Activated T-helper 2 cell treated with anti-CD3 and anti-CD28 coated beads, Interferon-gamma antibody, Interleukin-2, Interleukin-4, amounts not matched to agents 10 μg/mL and 5 μg/mL and 100 μg/mL, durations not matched to agents 14 hours and 24 hours and 36 hours (primary cell): ENCODE measurements at regions not wholly inside any gene's neighbourhood (a gene's known extent, or its start where the extent isn't known, plus 50 kb on each side); places are given as distances from the start of the nearest gene placed in this dataset.

Source experiments
- DNase-seq: peaks from one replicate; pipeline ENCODE4 v3.0.0; 2021; ENCODE audit warnings: low spot score
- H3K27ac Mint-ChIP-seq: one replicate; pipeline ENCODE4 v1.8.0; 2021; ENCODE audit warnings: mixed read lengths
- H3K27me3 Mint-ChIP-seq: one replicate; pipeline ENCODE4 v1.8.0; 2021; ENCODE audit warnings: low read depth, mixed read lengths
- H3K36me3 Mint-ChIP-seq: one replicate; pipeline ENCODE4 v1.8.0; 2021; ENCODE audit warnings: low read depth, mixed read lengths
- H3K4me1 Mint-ChIP-seq: one replicate; pipeline ENCODE4 v1.8.0; 2021; ENCODE audit warnings: low read depth, mixed read lengths
- H3K4me3 Mint-ChIP-seq: one replicate; pipeline ENCODE4 v1.8.0; 2021; ENCODE audit warnings: low read depth, mild to moderate bottlenecking, moderate library complexity, mixed read lengths
- H3K9me3 Mint-ChIP-seq: one replicate; pipeline ENCODE4 v1.8.0; 2021; ENCODE audit warnings: mixed read lengths
- intact Hi-C: fragments of 100-400 bp; cut with micrococcal nuclease; formaldehyde crosslinking; loops from one replicate; pipeline ENCODE4 v1.15.1; 2023

DNA sequence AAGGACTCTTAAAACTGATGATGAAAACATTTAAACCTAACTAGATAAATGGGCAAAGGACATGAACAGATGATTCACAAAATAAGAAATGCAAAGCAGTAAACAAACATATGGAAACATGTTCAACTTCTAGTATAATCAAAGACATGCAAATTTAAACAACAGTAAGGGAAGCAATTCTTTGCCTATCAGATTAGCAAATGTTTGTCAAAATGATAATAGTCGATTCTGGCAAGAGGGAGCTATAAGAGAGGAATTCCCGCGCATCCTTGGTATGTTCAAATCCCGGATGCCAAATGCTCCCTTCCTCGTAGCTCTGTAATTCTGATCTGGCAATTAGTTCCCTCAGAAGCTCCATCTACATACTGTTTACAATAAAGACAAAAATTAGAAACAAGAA, 320.5 kb downstream of the PHKB start:
- Mint-ChIP-seq H3K4me3 (no peak overlapping the region), H3K4me1 (peaks cover 14% of the 10 kb centered on the region), H3K27me3 (no peaks in the 10 kb centered on the region), H3K36me3 (peaks cover 3% of the 10 kb centered on the region), H3K9me3 (no peaks in the 10 kb centered on the region), H3K27ac (no peak overlapping the region)
- intact Hi-C loops = no loop called here
- no peak for DNase-seq

DNA sequence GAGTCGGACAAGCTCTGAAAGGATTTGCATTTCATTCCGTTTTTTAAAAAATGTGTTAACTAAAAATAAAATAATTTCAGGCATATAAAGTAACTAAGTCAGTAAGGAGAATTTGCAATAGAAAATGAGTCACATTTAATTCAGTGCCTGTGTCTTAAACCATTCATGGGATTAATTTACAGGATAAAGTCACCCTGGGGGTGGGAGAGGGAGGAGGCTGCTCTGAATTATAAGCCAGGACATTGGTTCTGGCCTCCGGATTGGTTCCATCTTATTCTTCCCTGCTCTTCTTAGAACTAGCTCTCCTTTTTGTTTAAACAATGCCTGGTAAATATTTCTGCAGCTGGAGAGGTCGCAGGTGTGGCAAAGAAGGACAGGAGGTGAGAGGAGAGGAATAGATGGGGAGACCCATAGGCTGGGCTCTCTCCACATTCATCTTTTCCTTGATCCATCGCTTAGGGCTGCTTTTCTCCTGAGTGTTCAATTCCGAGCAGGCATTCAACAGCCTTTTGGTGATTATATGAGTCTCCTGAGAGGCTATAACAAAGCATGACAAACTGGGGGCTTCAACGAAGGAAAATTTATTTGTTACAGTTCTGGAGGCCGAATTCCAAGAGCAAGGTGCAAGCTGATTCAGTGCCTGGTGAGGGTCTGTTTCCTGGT, 319.2 kb downstream of the PHKB start:
- H3K9me3 Mint-ChIP-seq = no peaks in the 10 kb centered on the region
- intact Hi-C loops = no loop called here
- peaks cover 14% of the 10 kb centered on the region for H3K4me1 Mint-ChIP-seq
- H3K27me3 Mint-ChIP-seq = no peaks in the 10 kb centered on the region
- no peak for DNase-seq
- H3K4me3 Mint-ChIP-seq = peak overlapping the region; percentile 75
- peaks cover 3% of the 10 kb centered on the region for H3K36me3 Mint-ChIP-seq
- H3K27ac Mint-ChIP-seq = no peak overlapping the region

DNA sequence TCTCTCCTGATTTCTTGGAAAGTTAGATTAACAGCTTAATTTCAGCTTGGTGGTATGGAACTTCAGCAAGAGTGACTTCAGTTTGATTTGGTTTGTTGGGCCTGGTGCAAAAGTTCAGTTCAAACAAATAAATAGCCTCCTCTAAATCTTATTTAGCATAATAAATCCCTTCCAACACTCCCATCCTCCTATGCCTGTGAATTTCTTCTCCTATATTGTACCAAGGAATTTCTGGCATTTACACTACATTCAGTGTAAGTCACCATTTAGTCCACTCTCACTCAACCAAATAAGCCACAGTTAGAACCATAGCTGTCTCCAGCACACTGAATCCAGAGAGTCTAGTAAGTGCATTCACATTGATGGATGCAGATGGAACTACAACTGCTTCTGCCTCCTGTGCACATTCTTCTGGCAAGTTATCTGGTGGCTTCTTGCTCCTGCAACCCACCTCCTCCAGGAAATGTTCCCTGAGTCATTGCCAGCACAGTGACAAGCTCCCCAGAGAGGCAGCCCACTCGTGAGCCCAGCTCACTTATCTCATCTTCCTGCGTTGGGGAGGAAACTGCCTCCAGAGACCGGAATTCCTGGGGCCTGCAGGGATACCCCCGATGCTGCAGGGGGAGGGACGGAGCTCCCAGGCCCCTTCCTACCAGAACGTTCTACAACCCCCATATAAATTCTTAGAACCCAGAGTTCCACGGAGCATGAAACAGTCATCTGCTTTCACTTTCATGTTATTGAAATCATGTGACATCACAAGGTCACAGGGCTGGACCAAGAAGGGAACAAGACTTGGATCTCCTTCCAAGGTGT, 318.3 kb downstream of the PHKB start:
- DNase-seq = peak; percentile 8
- Mint-ChIP-seq H3K27ac (peak overlapping the region; percentile 80), H3K4me1 (peaks cover 14% of the 10 kb centered on the region), H3K36me3 (peaks cover 3% of the 10 kb centered on the region), H3K9me3 (no peaks in the 10 kb centered on the region), H3K27me3 (no peaks in the 10 kb centered on the region), H3K4me3 (peak overlapping the region; percentile 75)
- intact Hi-C loops = loop anchor here (1.0 kb wide), 1 partner anchor 46 kb away; no protein-coding TSS in a partner anchor

DNA sequence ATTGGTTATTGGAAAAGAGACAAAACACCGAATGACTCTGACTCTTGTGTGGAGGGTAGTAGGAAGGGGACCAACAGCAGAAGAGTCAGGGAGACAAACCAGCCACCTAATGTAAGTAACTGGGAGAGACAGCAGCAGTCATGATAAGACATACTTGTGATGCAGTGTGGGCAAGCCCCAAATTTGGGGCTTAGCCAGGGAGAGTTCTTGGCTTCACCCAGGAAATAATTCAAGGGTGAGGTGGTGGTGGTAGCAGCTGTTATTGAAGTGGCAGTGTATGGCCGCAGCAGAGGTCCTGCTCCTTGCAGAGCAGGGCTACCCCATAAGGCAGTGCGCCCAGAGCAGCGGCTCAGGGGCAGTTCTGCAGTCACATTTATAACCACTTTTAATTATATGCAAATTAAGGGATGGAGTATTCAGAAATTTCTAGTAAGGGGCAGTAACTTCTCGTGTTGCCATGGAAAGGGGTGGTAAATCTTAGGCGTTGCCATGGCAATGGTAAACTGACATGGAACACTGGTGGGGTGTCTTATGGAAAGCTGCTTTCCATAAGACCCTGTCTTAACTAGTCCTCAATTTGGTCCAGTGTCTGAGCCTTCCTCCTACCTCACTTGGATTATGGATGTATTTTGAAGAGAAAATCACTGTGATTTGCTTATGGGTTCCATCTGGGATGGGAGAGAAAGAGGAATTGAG, 317.1 kb downstream of the PHKB start:
- no peak overlapping the region for H3K27ac Mint-ChIP-seq
- no peaks in the 10 kb centered on the region for H3K9me3 Mint-ChIP-seq
- no peaks in the 10 kb centered on the region for H3K27me3 Mint-ChIP-seq
- no peak for DNase-seq
- peaks cover 14% of the 10 kb centered on the region for H3K4me1 Mint-ChIP-seq
- no peak overlapping the region for H3K4me3 Mint-ChIP-seq
- intact Hi-C loops = no loop called here
- H3K36me3 Mint-ChIP-seq = peaks cover 3% of the 10 kb centered on the region

GRCh38 chr16:47777220-47777619, 316.1 kb downstream of the PHKB start:
- Mint-ChIP-seq H3K27ac (no peak overlapping the region), H3K36me3 (peaks cover 3% of the 10 kb centered on the region), H3K27me3 (no peaks in the 10 kb centered on the region), H3K9me3 (no peaks in the 10 kb centered on the region), H3K4me3 (no peak overlapping the region), H3K4me1 (peaks cover 14% of the 10 kb centered on the region)
- DNase-seq = no peak
- intact Hi-C loops = no loop called here

DNA sequence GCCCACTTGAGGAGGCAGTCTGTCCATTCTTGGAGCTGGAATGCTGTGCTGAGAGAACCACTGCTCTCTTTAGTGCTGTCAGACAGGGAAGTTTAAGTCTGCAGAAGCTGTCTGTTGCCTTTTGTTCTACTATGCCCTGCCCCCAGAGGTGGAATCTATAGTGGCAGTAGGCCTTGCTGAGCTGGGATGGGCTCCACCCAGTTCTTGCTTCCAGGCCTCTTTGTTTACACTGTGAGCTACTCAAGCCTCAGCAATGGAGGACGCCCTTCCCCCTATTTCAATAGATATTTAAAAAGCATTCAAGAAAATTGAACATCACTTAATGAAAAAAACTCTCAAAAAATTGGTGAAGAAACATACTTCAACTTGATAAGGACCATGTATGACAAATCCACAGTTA, 313.5 kb downstream of the PHKB start:
- Mint-ChIP-seq H3K27me3 (no peaks in the 10 kb centered on the region), H3K9me3 (no peaks in the 10 kb centered on the region), H3K4me3 (no peak overlapping the region), H3K27ac (no peak overlapping the region), H3K4me1 (peaks cover 10% of the 10 kb centered on the region), H3K36me3 (no peaks in the 10 kb centered on the region)
- intact Hi-C loops = no loop called here
- DNase-seq = no peak

DNA sequence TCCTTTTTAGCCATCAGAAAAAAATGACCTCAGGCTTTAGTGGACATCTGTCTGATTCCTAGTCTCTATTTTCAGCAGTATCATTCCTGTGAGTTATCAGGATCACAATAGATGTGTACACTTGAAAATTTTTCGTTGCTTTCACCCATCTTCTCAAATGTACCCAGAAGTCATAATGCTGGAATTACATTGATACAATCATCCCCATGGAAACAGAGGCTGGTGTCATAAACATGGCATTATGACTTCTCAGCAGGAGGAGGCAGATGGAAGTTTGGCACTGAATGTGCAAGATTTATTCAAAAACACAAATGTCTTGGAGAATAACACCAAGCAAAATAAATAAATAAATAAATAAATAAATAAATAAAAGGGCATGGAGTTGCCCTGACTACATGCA, 292.5 kb downstream of the PHKB start:
- Mint-ChIP-seq H3K4me1 (no peaks in the 10 kb centered on the region), H3K4me3 (no peak overlapping the region), H3K9me3 (no peaks in the 10 kb centered on the region), H3K27ac (no peak overlapping the region), H3K27me3 (peaks cover 3% of the 10 kb centered on the region), H3K36me3 (no peaks in the 10 kb centered on the region)
- DNase-seq = no peak
- intact Hi-C loops = no loop called here
